ENCODE measurements at regions not wholly inside any gene's neighbourhood (a gene's known extent, or its start where the extent isn't known, plus 50 kb on each side); places are given as distances from the start of the nearest gene placed in this dataset.
"Not testable (repeated sequence)": the region's sequence is repeated elsewhere in the genome, so short reads cannot be mapped to it uniquely, and the experiment has no call there.

- not testable (repeated sequence) for DNase-seq
Observed at GRCh38 chr3:74830845-74831244, 216.4 kb upstream of the CNTN3 start.

- not testable (repeated sequence) for DNase-seq
Observed at GRCh38 chr3:74825404-74825803, 210.9 kb upstream of the CNTN3 start.

- no peak for DNase-seq
Observed at GRCh38 chr3:74824366-74824765, 209.9 kb upstream of the CNTN3 start.

- DNase-seq = no peak
Observed at GRCh38 chr3:74814181-74814580, 199.7 kb upstream of the CNTN3 start.

- DNase-seq = no peak
Observed at GRCh38 chr3:74812756-74813155, 198.3 kb upstream of the CNTN3 start.

GRCh38 chr3:74808506-74809275 lies 194.2 kb upstream of the CNTN3 start:
- no peak for DNase-seq

GRCh38 chr3:74801924-74802323 lies 187.5 kb upstream of the CNTN3 start:
- no peak for DNase-seq

- DNase-seq = no peak
Observed at GRCh38 chr3:74789111-74789510, 174.7 kb upstream of the CNTN3 start.

GRCh38 chr3:74787011-74787410 lies 172.6 kb upstream of the CNTN3 start:
- DNase-seq = no peak

- no peak for DNase-seq
Observed at GRCh38 chr3:74771401-74771800, 156.9 kb upstream of the CNTN3 start.

GRCh38 chr3:74768010-74768409 lies 153.6 kb upstream of the CNTN3 start:
- DNase-seq = no peak

- no peak for DNase-seq
Observed at GRCh38 chr3:74766405-74766804, 151.9 kb upstream of the CNTN3 start.

- no peak for DNase-seq
Observed at GRCh38 chr3:74763830-74764229, 149.4 kb upstream of the CNTN3 start.

- peak; percentile 1 for DNase-seq
Observed at GRCh38 chr3:74756674-74757073, 142.2 kb upstream of the CNTN3 start.

GRCh38 chr3:74752290-74752689 lies 137.8 kb upstream of the CNTN3 start:
- no peak for DNase-seq

GRCh38 chr3:74751775-74752174 lies 137.3 kb upstream of the CNTN3 start:
- no peak for DNase-seq

GRCh38 chr3:74750901-74751300 lies 136.4 kb upstream of the CNTN3 start:
- no peak for DNase-seq

GRCh38 chr3:74739242-74739641 lies 124.8 kb upstream of the CNTN3 start:
- no peak for DNase-seq

- no peak for DNase-seq
Observed at GRCh38 chr3:74722211-74722610, 107.8 kb upstream of the CNTN3 start.

GRCh38 chr3:74713977-74714376 lies 99.5 kb upstream of the CNTN3 start:
- DNase-seq = no peak

- no peak for DNase-seq
Observed at GRCh38 chr3:74711913-74712512, 97.6 kb upstream of the CNTN3 start.

GRCh38 chr3:74709951-74710350 lies 95.5 kb upstream of the CNTN3 start:
- no peak for DNase-seq

GRCh38 chr3:74693696-74694393 lies 79.4 kb upstream of the CNTN3 start:
- no peak for DNase-seq

- DNase-seq = no peak
Observed at GRCh38 chr3:74693251-74693650, 78.8 kb upstream of the CNTN3 start.
